Endometrium (tissue), 2 donors: ENCODE measurements at regions not wholly inside any gene's neighbourhood (a gene's known extent, or its start where the extent isn't known, plus 50 kb on each side); places are given as distances from the start of the nearest gene placed in this dataset.

Experiments used
- FAIRE-seq: peaks from 2 replicates; lab custom pipeline; 2012; peaks lifted over from hg19 to GRCh38; lab: Jason Lieb, UNC
- donor health status: control.
- donor health status: control.

GRCh38 chr6:19754686-19755085 is 82.5 kb upstream of the ID4 start:
- no peak for FAIRE-seq

GRCh38 chr6:19755181-19755580 is 82.0 kb upstream of the ID4 start:
- FAIRE-seq, result no peak

GRCh38 chr6:19757036-19757435 is 80.1 kb upstream of the ID4 start:
- peak; percentile 4 for FAIRE-seq

DNA sequence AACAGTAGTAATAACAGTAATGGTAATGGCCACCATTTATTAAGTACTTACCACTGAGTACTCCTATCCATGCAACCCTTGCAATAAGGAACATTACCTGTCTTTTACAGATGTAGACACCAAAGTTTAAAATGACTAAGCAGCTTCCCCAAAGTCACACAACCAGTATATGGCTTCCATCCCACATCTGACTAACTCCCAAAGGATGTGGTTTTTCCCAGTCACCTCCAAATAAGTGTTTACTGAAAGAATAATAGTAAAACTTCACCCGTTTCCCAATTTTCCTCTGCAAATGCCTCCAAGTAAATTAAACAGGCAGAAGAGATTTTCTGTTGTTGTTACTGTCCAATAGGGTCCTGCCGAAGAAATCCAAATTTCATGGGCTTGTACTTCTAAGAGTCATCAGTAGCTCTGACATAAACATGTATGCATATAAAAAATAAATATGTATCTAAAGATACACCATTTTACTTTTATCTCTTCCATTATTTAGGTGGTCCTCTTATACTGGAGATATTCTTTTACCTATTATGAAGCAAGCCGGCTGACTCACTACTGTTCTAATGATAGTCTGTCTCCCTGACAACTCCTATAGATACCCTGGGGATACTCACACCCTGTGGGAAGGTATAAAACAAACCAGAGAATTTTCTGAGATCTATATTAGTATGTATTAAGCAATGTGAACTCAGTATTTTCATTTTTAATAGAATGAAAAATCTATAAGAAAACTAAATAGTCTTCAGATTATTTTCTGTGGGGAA is 77.9 kb upstream of the ID4 start:
- FAIRE-seq, result no peak

GRCh38 chr6:19761121-19761520 is 76.0 kb upstream of the ID4 start:
- no peak for FAIRE-seq

DNA sequence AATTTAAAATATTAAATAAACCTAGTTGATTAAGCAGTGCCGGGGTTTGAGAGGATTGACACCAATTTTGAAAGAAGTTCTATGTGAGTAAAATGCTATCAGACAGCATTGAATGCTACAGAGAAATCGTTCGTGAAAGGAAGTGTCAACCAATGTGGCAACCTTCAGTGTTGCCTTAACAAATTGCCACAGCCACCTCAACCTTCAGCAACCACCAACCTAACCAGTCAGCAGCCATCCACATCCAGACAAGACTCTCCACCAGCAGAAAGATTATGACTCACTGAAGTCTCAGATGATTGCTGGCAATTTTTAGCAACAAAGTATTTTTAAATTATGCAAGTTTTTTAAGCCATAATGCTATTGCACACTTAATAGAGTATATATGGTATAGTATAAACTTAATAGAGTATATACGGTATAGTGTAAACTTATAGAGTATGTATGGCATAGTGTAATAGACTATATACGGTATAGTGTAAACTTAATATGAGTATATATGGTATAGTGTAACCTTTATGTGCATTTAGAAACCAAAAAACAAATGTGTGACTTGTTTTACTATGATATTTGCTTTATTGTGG is 65.3 kb upstream of the ID4 start:
- FAIRE-seq, result no peak

GRCh38 chr6:19772891-19773290 is 64.3 kb upstream of the ID4 start:
- FAIRE-seq, result no peak

- no peak for FAIRE-seq
Measured at GRCh38 chr6:19781269-19781668, 55.9 kb upstream of the ID4 start.

DNA sequence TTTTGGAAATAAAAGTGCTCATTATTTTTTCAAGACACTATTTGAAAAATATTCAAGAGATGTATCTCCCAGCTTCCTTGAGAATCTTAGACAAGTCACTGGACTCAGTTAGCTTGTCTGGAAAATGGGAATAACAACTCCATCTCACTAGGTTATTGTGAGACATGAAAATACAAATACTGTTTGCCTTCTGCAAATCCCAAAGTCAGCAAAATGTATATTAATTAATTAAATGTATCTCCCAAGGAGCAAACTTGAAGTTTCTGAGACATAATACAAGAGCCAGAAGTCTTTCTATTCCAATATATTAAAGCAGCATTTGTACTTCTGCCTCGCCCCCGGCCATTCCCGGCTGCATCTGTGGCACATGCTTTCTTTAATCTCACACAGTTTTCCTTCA is 54.6 kb upstream of the ID4 start:
- FAIRE-seq, result no peak
